ENCODE measurements at regions not wholly inside any gene's neighbourhood (a gene's known extent, or its start where the extent isn't known, plus 50 kb on each side); places are given as distances from the start of the nearest gene placed in this dataset.

DNA sequence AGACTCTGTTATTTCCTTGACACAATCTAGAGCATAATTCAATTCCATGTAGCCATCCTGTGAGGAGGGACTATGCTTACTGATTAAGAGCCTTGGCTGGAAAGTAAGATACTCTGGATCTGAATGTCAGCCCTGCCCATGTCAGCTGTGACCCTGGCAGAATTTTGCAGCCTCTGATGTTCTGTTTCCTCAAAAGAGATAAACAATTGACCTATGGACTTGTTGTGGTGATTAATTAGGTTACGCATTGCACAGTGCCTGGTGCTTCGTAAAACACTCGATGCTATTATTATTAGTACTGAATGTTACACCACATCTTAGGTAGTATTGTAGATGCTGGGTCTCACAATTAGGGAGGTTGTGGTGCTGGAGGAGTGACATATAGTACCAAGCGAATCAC lies 161.3 kb upstream of the MEIS2 start:
- no peak for DNase-seq

GRCh38 chr15:37262922-37263608 lies 162.7 kb upstream of the MEIS2 start:
- no peak for DNase-seq

DNA sequence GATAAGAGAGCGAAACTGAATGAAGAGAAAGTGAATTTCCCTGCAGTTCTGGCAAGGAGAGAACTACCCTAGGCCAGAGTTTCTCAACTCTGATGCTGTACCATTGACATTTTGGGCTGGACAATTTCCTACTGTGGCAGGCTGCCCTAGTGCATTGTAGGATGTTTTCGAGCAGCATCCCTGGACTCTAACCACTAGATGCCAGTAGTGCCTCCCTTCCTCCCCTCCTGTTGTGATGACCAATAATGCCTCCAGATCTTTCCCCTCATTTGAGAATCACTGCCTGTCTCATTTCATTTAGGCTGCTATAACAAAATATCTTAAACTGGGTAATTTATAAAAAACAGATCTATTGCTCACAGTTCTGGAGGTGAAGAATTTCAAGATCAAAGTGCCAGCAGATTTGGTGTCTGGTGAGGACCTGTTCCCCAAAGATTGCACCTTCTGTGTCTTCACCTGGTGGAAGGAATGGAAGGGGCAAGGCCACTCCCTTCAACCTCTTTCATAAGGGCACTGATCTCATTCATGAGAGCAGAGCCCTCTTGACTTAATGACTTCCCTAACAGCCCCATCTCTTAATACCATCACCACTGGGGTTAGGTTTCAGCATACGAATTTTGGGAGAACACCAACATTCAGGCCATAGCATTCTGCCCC lies 188.9 kb upstream of the MEIS2 start:
- no peak for DNase-seq

DNA sequence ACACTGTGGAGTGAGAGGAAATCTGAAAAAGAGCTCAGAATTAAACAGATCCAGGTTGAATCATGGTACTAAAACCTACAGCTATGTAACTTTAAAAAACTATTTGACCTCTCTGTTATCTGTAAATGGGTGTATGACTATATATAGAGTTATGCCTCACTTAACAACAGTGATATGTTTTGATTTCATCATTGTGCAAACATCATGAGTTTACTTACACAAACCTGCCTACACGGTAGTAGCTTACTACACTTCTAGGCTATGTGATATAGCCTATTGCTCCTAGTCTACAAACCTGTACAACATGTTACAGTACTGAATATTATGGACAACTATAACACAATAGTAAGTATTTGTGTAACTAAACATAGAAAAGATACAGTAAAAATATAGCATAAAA lies 191.6 kb upstream of the MEIS2 start:
- no peak for DNase-seq

DNA sequence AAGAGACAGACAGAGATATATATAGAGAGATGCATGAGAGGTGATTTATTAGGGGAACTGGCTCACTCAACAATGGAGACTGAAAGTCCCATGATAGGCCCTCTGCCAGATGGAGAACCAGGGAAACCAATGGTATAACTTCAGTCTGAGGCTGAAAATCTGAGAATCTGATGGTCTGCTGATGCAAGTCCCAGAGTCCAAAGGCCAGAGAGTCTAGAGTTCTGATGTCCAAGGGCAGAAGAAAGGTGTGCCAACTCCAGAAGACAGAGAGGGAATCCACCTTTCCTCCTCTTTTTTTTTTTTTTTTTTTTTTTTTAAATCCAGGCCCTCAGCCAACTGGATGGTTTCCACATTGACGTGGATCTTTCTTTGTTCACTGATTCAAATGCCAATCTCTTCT lies 197.9 kb upstream of the MEIS2 start:
- no peak for DNase-seq

DNA sequence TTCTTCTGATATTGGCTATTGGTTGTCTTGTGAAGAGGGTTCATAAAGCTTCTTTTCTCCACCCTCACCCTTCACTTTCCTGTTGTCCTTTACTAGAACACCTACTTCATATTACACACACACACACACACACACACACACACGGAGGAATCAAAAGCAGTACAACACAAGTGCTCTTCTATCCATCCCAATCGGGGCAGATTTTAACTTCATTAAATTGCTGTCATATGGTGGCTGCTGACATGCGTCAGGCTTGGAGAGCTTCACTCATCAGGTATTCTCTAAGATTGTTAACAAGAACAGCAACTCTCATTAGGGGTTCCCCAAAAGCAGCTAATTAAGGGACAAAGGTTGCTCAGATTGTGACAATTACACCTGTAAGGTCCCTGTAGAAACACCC lies 239.1 kb upstream of the MEIS2 start:
- DNase-seq: no peak

GRCh38 chr15:37339856-37340255 lies 239.5 kb upstream of the MEIS2 start:
- DNase-seq: no peak

- no peak for DNase-seq
Measured at GRCh38 chr15:37340438-37340837, 240.1 kb upstream of the MEIS2 start.

DNA sequence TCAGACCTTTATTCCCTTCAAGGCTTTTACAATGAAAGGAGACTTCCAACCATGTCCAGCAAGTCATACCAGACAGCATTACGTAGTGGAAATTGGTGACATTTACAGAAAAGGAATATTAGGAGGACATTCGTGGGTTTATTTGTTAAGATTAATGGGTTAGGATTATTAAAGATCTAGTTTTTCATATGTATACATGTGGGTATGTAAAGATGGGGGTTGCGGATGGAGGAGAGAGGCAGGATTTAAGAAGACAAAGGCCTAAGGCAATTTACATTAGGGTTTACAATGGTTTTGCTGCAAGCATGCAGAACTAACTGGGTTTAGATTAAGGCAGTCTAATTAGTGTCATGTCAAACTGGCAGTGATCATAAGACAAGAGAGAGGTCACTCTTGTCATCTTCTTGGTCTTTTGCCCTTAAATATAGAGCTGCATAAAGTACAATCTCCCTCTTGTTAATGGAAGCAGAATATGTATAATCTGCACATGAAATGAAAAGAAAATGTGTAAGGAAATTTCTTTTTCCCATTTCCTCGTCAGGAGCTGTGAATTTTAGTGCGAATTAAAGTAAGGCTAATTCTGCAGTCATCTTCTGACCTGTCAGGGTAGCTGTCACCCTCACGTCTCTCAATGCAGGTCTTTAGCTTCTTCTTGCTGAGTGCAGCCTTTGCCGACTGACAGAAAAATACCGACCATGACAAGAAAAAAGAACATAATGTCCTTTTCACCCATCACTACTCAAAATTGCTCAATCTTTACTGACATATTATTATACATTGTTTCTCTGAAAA lies 258.9 kb upstream of the MEIS2 start:
- no peak for DNase-seq

DNA sequence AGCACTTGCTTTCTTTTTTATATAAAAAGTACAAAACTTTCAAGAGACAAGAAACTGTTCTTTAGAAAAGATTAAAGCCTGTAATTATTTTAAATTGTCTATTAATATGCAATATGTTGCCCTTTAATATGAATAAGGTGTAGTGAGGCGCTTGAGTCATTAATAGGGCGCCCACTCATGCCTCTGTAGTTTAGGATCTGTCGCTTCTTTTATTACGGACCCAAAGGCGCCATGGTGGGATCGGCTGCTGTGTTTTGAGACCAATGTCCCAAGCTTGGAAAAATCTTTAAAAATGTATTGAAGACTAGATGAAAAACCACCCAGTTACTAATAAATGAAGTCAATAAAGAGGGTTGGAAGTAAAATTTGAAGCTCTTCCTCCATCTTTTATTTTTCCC lies 259.5 kb upstream of the MEIS2 start:
- no peak for DNase-seq

DNA sequence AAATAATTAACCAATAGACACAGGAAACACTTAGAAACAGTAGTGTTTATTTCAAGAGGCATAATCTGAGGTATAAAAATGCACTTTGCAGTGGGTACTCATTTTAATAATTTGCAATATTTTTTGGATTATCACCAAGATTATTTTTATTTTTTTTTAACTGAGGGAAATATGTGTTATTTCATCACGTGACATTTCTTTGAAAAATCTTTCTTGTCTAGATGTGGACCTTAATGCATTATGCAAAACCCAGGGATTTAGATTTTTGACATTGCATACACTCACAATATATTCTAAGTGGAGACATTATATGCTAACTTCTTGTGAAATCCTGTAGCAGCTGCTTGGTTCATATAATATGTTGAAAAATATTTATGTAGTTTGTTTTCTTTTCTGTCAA lies 260.4 kb upstream of the MEIS2 start:
- DNase-seq: no peak

- no peak for DNase-seq
Measured at GRCh38 chr15:37361621-37362020, 261.3 kb upstream of the MEIS2 start.

DNA sequence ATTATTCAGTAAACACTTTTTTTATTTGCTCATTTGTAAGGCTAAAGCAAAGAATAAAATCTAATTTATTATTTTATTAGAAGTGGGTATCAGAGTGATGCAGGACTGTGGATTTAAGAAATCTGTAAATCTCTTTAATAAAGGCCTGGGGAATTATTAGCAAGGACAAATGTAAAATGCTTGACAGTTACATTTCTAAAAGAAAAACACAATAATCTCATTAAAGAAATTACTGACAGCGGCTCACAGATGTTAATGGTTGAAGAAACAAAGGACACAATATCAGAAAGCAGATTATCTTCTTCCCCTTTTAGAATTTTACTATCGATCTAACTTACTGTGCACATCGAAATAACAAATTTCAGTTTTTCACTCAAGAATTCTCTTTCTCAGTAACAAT lies 262.1 kb upstream of the MEIS2 start:
- DNase-seq: no peak

DNA sequence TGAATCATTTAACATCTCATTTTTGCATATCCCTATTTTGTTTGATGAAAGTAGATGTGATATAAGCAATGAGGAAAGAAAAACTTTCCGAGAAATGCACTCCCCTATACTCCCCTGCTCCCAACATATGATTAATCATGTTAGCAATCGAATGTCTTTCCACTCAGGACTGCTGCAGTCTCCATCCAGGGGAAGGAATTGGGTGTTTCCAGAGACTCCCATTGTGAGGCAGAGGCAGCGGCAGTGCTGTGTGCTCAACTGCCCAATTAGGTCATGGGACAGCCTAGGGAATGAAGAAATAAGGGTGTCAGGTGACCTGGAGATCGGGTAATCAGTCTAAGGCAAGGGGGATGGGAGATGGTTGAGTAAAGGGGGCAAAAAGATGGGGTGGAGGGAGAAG lies 268.6 kb upstream of the MEIS2 start:
- DNase-seq: no peak

DNA sequence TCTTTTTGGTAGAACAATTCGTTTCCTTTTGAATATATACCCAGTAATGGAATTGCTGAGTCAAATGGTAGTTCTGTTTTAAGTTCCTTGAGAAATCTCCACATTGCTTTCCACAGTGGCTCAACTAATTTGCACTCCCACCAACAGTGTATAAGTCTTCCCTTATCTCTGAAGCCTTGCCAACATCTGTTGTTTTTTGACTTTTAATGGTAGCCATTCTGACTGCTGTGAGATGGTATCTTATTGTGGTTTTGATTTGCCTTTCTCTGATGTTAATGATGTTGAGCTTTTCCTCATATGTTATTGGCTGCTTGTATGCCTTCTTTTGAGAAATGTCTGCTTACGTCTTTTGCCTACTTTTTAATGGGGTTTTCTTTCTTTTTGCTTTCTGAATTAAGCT lies 270.6 kb upstream of the MEIS2 start:
- no peak for DNase-seq

DNA sequence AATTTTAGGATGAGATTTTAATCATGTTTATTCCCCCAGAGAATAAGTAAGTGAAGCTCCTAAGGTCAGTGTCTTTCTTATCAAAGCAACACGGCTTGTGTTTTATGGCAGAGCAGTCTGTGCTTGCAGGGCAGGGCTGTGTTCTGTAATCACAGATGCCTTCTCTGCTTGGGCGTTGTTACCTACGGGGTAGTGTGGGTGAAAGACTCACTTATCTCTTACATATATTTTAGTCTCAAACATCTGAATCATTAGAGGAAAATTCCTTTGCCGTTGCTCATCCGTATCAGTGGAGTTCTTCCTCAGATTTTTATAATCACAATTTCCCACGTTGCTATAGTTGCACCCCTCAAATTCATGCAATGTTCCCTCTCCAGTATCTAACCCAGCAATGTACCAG lies 271.7 kb upstream of the MEIS2 start:
- no peak for DNase-seq

DNA sequence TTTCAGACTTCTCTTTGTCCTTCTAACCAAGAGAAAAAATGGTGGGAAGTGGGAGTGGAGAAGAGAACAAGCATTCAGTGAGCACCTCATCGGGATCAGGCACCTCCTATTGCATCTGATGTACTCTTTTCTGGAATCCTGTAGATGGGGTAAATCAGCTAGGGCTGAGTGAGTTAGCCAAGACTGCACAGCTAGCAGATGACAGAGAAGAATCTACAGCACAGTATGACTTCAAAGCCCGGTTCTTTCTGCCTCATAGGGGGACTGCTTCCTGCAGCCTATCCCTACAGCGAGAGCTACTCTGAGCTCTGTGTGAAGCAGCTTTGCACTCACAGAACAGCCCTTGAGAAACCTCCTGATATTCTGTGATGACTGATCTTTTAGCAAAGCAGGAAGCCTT lies 275.2 kb upstream of the MEIS2 start:
- no peak for DNase-seq

DNA sequence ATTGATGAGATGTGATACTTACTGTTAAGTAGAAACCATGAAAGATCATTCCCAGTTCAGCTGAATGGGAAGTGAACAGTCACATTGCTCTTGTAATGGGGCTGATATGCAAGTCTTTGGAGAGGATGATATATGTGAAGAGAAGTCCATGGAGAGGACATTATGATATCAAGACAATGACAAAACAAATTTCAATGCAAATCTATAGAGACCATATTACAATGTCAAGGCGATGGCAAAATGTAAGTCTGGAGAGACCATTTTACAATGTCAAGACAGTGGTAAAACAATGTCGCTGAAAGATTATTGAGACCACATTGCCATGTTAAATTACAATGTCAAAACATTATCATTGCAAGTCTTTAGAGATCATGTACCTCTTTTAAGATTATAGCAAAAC lies 277.1 kb upstream of the MEIS2 start:
- no peak for DNase-seq

GRCh38 chr15:37394402-37395099 lies 294.2 kb upstream of the MEIS2 start:
- no peak for DNase-seq

- no peak for DNase-seq
Measured at GRCh38 chr15:37395100-37395468, 294.7 kb upstream of the MEIS2 start.

GRCh38 chr15:37397266-37398022 lies 297.1 kb upstream of the MEIS2 start:
- no peak for DNase-seq

DNA sequence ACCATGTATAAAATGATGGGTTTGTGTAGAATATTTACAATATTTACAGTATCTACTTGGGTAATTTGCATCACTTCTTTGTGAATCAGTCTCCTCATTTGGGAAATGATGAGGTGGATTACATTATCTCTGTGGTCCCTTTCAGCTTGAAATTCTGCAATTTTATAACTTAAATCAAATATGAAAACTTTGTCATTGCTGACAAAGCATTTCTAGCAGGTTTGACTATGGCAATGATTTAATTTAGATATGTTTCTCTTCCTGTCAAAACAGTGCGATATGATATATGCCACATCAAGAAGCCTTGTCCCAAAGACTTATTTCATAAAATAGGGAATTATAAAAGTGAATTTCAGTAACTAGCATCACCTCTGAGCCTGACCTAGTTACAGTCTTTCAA lies 315.8 kb upstream of the MEIS2 start:
- no peak for DNase-seq

- DNase-seq: no peak
Measured at GRCh38 chr15:37425541-37425940, 325.2 kb upstream of the MEIS2 start.
